K562 (cell line): ENCODE measurements at regions not wholly inside any gene's neighbourhood (a gene's known extent, or its start where the extent isn't known, plus 50 kb on each side); places are given as distances from the start of the nearest gene placed in this dataset.

Source experiments
- ATAC-seq: fragments of 200-7000 bp; cut with Tn5 transposase; 3 replicates; pipeline ENCODE4 v1.9.1; 2020; ENCODE audit warnings: moderate library complexity
- BruUV-seq: library from RNA; stranded (reverse); fragments of 400-500 nt; replicated peaks from 2 replicates; lab custom pipeline; 2021; lab: Mats Ljungman, UMichigan
- CTCF ChIA-PET: fragments of 300-600 bp; formaldehyde crosslinking; extraction: SDS; loops from one replicate; lab custom pipeline; 2021; ENCODE audit warnings: low intra/inter-chr PET ratio; lab: Yijun Ruan, JAX
- POLR2A ChIA-PET: fragments of 300-600, 350-650 bp; sonication (Branson Sonifier 250); formaldehyde crosslinking; extraction: SDS; loops from one replicate; lab custom pipeline; 2021; ENCODE audit warnings: antibody characterized with exemption, inconsistent platforms; lab: Yijun Ruan, JAX
- DNase-seq, 4 experiments: peaks; one replicate each; pipeline versions ENCODE4 v3.0.0 to v3.0.0-alpha.2; 2011 to 2018; ENCODE audit warnings: low spot score in 3 of 4, mixed read lengths in 3 of 4; ENCODE audit errors: extremely low read depth in 1 of 4
- FAIRE-seq: peaks from 2 replicates; lab custom pipeline; 2011; peaks lifted over from hg19 to GRCh38; lab: Jason Lieb, UNC
- H2AFZ ChIP-seq: 2 replicates; pipeline ENCODE4 v1.6.0; 2011; ENCODE audit warnings: low read depth, low read length, control low read depth, inconsistent platforms
- H3K27ac ChIP-seq: fragments of 200-600 bp; 3 replicates; pipeline ENCODE4 v1.8.0; 2011; ENCODE audit warnings: low read depth, mild to moderate bottlenecking, control low read depth, inconsistent platforms, low read length, moderate library complexity, mixed read lengths; ENCODE audit errors: extremely low read depth
- H3K27me3 ChIP-seq, 2 experiments: fragments of 300-600 bp in 1 of 2; 2 replicates in 1 of 2; 3 replicates in 1 of 2; pipeline versions ENCODE4 v1.6.0 to v1.8.0; 2011; ENCODE audit warnings: inconsistent platforms in 2 of 2, low read length in 2 of 2, mild to moderate bottlenecking in 1 of 2, mixed read lengths in 1 of 2, moderate library complexity in 1 of 2; ENCODE audit not compliant: control insufficient read depth in 2 of 2, insufficient read depth in 2 of 2
- H3K36me3 ChIP-seq: fragments of 300-600 bp; 3 replicates; pipeline ENCODE4 v1.8.0; 2011; ENCODE audit warnings: mild to moderate bottlenecking, low read length, inconsistent platforms; ENCODE audit not compliant: control insufficient read depth, insufficient read depth
- H3K4me1 ChIP-seq, 2 experiments: fragments of 200-600 bp in 1 of 2; replicated peaks in 1 of 2; 2 replicates in 1 of 2; 3 replicates in 1 of 2; pipeline versions ENCODE4 v1.5.1 to v1.8.0; 2011; ENCODE audit warnings: inconsistent platforms in 2 of 2, low read length in 2 of 2, mild to moderate bottlenecking in 1 of 2, mixed read lengths in 1 of 2, moderate library complexity in 1 of 2; ENCODE audit not compliant: control insufficient read depth in 2 of 2, insufficient read depth in 2 of 2
- H3K4me2 ChIP-seq: 2 replicates; pipeline ENCODE4 v1.6.1; 2011; ENCODE audit warnings: low read length, control low read depth, inconsistent platforms, mixed read lengths; ENCODE audit not compliant: insufficient read depth
- H3K4me3 ChIP-seq: fragments of 200-600 bp; sonication (generic), shearing (Covaris generic); 2 replicates; pipeline ENCODE4 v1.5.1; 2016; ENCODE audit warnings: control low read depth, inconsistent platforms
- H3K79me2 ChIP-seq: fragments of 200-600 bp; 3 replicates; pipeline ENCODE4 v1.8.0; 2011; ENCODE audit warnings: low read length, inconsistent platforms; ENCODE audit not compliant: control insufficient read depth, insufficient read depth
- H3K9ac ChIP-seq, 2 experiments: 2 replicates each; pipeline versions ENCODE4 v1.6.0 to v1.6.1; 2011; ENCODE audit warnings: low read depth in 2 of 2, low read length in 2 of 2, control low read depth in 1 of 2, inconsistent platforms in 1 of 2, mild to moderate bottlenecking in 1 of 2, mixed read lengths in 1 of 2; ENCODE audit not compliant: insufficient read depth in 1 of 2
- H3K9me1 ChIP-seq: one replicate; pipeline ENCODE4 v1.6.0; 2011; ENCODE audit warnings: inconsistent platforms, mild to moderate bottlenecking, low read length, moderate library complexity; ENCODE audit not compliant: control insufficient read depth, insufficient read depth
- H3K9me3 ChIP-seq: replicated peaks from 2 replicates; pipeline ENCODE4 v1.5.1; 2011; ENCODE audit warnings: low read depth, low read length, inconsistent platforms; ENCODE audit not compliant: control insufficient read depth, insufficient read depth
- H4K20me1 ChIP-seq: replicated peaks from 2 replicates; pipeline ENCODE4 v1.6.1; 2011; ENCODE audit warnings: low read length, inconsistent platforms, mixed read lengths; ENCODE audit not compliant: control insufficient read depth, insufficient read depth
- C11orf30 ChIP-seq: fragments of 450-650 bp; IDR thresholded peaks from 2 replicates; pipeline ENCODE4 v1.6.1; 2016; ENCODE audit warnings: low read depth, mild to moderate bottlenecking
- KLF6 ChIP-seq: fragments of 250-450 bp; sonication (Bioruptor Pico); IDR thresholded peaks from 2 replicates; pipeline ENCODE4 v1.4.0; 2020; ENCODE audit warnings: mild to moderate bottlenecking, moderate library complexity, borderline replicate concordance
- MAFF ChIP-seq: IDR thresholded peaks from 2 replicates; pipeline ENCODE4 v1.6.1; 2012; ENCODE audit warnings: low read length, improper control_type of control experiment
- MAFG ChIP-seq: fragments of 450-650 bp; conservative IDR thresholded peaks from 2 replicates; pipeline ENCODE4 v1.6.1; 2016; ENCODE audit warnings: missing genetic modification characterization, missing compliant biosample characterization
- RB1 ChIP-seq: fragments of 450-650 bp; IDR thresholded peaks from 2 replicates; pipeline ENCODE4 v1.6.1; 2017; ENCODE audit warnings: low read depth, mild to moderate bottlenecking
- RREB1 ChIP-seq: fragments of 250-450 bp; sonication (Bioruptor Pico); IDR thresholded peaks from 2 replicates; pipeline ENCODE4 v1.4.0; 2020
- ZNF280A ChIP-seq: fragments of 450-650 bp; IDR thresholded peaks from 2 replicates; pipeline ENCODE4 v1.6.1; 2018; ENCODE audit warnings: mild to moderate bottlenecking, low read depth; ENCODE audit not compliant: partially characterized antibody
- ZNF316 ChIP-seq: fragments of 450-650 bp; IDR thresholded peaks from 2 replicates; pipeline ENCODE4 v1.6.1; 2016
- ZNF384 ChIP-seq: IDR thresholded peaks from 2 replicates; pipeline ENCODE4 v1.6.1; 2012; ENCODE audit warnings: low read depth, low read length, improper control_type of control experiment
- WGBS: fragments of 100-300 bp; shearing (Covaris generic); methylation state at CpG from one replicate; pipeline ENCODE4 v1.1.6; 2016; ENCODE audit warnings: low coverage, mixed read lengths; ENCODE audit not compliant: insufficient coverage; ENCODE audit errors: missing lambda C conversion rate; 5-methylcytosine and 5-hydroxymethylcytosine counted together
- in situ Hi-C: fragments of 300-500 bp; cut with MboI; formaldehyde crosslinking; loops from 4 replicates; pipeline ENCODE4 v1.15.0; 2018; ENCODE audit warnings: inconsistent platforms, mixed read lengths
- intact Hi-C: fragments of 100-400 bp; cut with micrococcal nuclease; formaldehyde crosslinking; loops from 2 replicates; pipeline ENCODE4 v1.14.2; 2022

GRCh38 chr1:14504517-14504916 is 94.0 kb upstream of the KAZN start (continued):
- no peak for TF ChIP-seq RB1
- TF ChIP-seq RREB1 (CRISPR knock-in tag) = no peak
- no peak for TF ChIP-seq ZNF384

- ATAC-seq (no peak), FAIRE-seq (no peak), DNase-seq (no peak)
- Histone ChIP-seq H3K36me3 (no peaks in the 10 kb centered on the region), H3K4me3 (no peak overlapping the region), H3K79me2 (no peaks in the 10 kb centered on the region), H4K20me1 (no peaks in the 10 kb centered on the region), H3K27me3 (peaks cover 4 to 27% of the 10 kb centered on the region in 2 experiments; a peak in 3 of 5 replicates), H3K9me3 (no peaks in the 10 kb centered on the region), H3K27ac (no peak overlapping the region), H3K9me1 (no peaks in the 10 kb centered on the region), H3K4me1 (no peaks in the 10 kb centered on the region; a peak in 1 of 5 replicates), H2AFZ (no peak overlapping the region), H3K9ac (no peak overlapping the region), H3K4me2 (no peak overlapping the region)
- WGBS = 22% methylated on average over 11 of the region's 11 CpGs
- POLR2A ChIA-PET = interaction anchor here (1.0 to 1.2 kb wide), 2 partner anchors 10 to 12 kb away, joined by 3 read pairs; no protein-coding TSS in a partner anchor
- in situ Hi-C loops (no loop called here), intact Hi-C loops (no loop called here)
- no TSS peak for BruUV-seq
- CTCF ChIA-PET = no interaction called here
- TF ChIP-seq KLF6 (no peak), MAFF (peak; percentile 44), C11orf30 (peak; percentile 44; the same call in 1 of the 2 replicates), MAFG (peak; percentile 39), ZNF316 (0 out of 2 replicates have a peak, but pooled peaks have one; percentile 42), ZNF280A (no peak)
Measured at GRCh38 chr1:14506471-14507255, 91.8 kb upstream of the KAZN start.
